Body of pancreas (tissue), 4 donors: ENCODE measurements at regions not wholly inside any gene's neighbourhood (a gene's known extent, or its start where the extent isn't known, plus 50 kb on each side); places are given as distances from the start of the nearest gene placed in this dataset.

Experiments used
- CTCF ChIP-seq, 7 experiments: fragments of 450-650 bp in 4 of 7; fragments of 200-600 bp in 3 of 7; sonication (generic) in 3 of 7; IDR thresholded peaks; one replicate each; pipeline ENCODE4 v1.5.1; 2016 to 2019; ENCODE audit warnings: antibody characterized with exemption in 7 of 7
- POLR2A ChIP-seq, 3 donors: fragments of 450-650 bp; IDR thresholded peaks; one replicate each; pipeline ENCODE4 v1.6.1; 2016; ENCODE audit warnings: antibody characterized with exemption in 3 of 3, mild to moderate bottlenecking in 2 of 3

GRCh38 chr3:101978348-101978747, 129.0 kb downstream of the NFKBIZ start:
- TF ChIP-seq CTCF (IDR thresholded peaks at IDR 0.05), result no peak
- no peak for TF ChIP-seq POLR2A (IDR thresholded peaks at IDR 0.05)
